PFSK-1 (cell line): ENCODE measurements at regions not wholly inside any gene's neighbourhood (a gene's known extent, or its start where the extent isn't known, plus 50 kb on each side); places are given as distances from the start of the nearest gene placed in this dataset.

Source experiments
- FOXP2 ChIP-seq: optimal IDR thresholded peaks from 2 replicates; pipeline ENCODE3; 2011; ENCODE audit warnings: borderline replicate concordance, control low read depth, inconsistent platforms; ENCODE audit not compliant: insufficient read depth; ENCODE audit errors: extremely low read length, extremely low read depth
- POLR2AphosphoS5 ChIP-seq: IDR thresholded peaks from 2 replicates; pipeline ENCODE4 v1.6.1; 2012; ENCODE audit warnings: low read depth, mild to moderate bottlenecking, control low read depth, low read length, moderate library complexity
- SIN3A ChIP-seq: IDR thresholded peaks from 2 replicates; pipeline ENCODE4 v1.6.1; 2012; ENCODE audit warnings: mild to moderate bottlenecking, low read length, moderate library complexity, borderline replicate concordance; ENCODE audit not compliant: insufficient read depth

- no peak for TF ChIP-seq POLR2AphosphoS5
- TF ChIP-seq FOXP2 = no peak
- no peak for TF ChIP-seq SIN3A
Observed at GRCh38 chr5:82911910-82912309, 165.3 kb downstream of the TMEM167A start.
